ENCODE measurements at regions not wholly inside any gene's neighbourhood (a gene's known extent, or its start where the extent isn't known, plus 50 kb on each side); places are given as distances from the start of the nearest gene placed in this dataset.
"Not testable (repeated sequence)": the region's sequence is repeated elsewhere in the genome, so short reads cannot be mapped to it uniquely, and the experiment has no call there.

DNA sequence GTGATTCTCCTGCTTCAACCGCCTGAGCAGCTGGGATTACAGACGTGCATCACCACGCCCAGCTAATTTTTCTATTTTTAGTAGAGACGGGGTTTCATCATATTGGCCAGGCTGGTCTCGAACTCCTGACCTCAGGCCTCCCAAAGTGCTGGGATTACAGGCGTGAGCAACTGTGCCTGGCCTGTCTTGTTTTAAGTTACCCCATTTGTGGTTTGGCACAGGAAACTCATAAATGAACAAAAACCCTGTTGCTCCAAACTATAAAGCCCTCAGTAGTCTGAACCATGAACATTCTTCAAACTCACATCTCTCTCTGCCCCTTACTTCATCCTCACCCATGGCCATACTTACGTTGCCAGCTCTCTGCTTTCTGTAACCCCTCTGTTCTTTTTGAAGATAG, 61.7 kb downstream of the RHOU start:
- not testable (repeated sequence) for DNase-seq (ENCODE audit: low read depth in 2 of 2)

DNA sequence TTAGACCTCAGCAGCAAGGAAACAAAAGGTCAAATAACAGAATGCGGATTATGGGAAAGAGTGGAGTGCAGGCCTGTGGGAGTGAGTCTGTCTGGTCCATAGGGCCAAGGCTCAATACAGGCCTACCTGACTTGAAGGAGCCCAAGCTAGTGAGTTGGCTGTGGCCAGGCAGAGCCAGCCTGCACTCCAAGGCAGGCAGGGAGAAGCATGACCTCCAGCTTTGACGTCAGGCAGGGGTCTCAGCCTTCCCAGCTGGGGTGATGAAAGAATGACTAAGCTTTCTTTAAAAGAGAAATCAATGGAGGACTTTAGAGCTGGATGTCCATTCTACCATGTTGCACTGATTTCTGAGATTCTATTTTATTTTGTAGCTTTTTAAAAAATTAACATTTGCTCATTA, 62.8 kb downstream of the RHOU start:
- no peak for DNase-seq (ENCODE audit: low read depth in 2 of 2)

DNA sequence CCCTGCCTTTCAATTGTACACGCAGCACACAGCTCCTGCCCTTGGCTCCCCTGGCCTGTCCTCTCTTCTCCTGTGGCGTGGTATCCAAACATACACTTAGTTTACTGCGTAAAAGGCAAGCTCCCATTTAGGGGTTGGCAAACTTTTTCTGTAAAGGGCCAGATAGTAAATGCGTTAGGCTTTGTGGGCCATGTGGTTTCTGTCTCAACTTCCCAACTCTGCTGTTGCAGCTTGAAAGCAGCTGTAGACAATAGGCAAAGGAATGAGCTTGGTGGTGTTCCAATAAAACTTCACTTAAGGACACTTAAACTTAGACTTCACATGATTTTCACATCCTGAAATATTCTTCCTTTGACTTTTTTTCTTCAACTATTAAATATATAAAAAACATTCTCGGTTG, 63.3 kb downstream of the RHOU start:
- no peak for DNase-seq (ENCODE audit: low read depth in 2 of 2)

DNA sequence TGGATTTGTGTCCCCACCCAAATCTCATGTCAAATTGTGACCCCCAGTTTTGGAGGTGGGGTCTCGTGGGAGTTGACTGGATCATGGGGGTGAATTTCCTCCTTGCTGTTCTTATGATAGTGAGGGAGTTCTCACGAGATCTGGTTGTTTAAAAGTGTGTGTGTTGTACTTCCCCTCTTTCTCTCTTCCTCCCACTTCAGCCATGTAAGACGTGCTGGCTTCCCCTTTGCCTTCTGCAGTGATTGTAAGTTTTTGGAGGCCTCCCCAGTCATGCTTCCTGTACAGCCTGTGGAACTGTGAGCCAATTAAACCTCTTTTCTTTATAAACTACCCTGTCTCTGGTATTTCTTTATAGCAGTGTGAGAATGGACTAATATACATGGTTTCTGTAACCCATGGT, 64.6 kb downstream of the RHOU start:
- DNase-seq (ENCODE audit: low read depth in 2 of 2) = no peak

DNA sequence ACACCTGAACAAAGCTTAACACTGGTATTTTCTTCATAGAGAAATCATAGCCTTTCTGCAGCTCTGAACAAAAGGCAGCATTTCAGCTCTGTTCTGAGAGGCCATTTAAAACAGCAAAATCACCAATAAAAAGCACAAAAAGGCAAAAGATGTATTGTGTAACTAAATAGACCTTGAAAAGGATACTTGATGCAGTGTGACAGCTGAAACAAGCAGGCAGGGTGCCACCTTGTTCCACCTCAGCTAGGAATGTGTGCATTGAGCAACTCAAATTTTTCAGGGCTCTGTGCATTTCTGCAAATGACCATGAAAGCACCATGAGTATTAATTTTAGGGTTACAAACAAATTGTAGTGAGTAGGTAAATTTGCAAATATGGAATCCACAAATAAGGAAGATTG, 65.8 kb downstream of the RHOU start:
- no peak for DNase-seq (ENCODE audit: low read depth in 2 of 2)

DNA sequence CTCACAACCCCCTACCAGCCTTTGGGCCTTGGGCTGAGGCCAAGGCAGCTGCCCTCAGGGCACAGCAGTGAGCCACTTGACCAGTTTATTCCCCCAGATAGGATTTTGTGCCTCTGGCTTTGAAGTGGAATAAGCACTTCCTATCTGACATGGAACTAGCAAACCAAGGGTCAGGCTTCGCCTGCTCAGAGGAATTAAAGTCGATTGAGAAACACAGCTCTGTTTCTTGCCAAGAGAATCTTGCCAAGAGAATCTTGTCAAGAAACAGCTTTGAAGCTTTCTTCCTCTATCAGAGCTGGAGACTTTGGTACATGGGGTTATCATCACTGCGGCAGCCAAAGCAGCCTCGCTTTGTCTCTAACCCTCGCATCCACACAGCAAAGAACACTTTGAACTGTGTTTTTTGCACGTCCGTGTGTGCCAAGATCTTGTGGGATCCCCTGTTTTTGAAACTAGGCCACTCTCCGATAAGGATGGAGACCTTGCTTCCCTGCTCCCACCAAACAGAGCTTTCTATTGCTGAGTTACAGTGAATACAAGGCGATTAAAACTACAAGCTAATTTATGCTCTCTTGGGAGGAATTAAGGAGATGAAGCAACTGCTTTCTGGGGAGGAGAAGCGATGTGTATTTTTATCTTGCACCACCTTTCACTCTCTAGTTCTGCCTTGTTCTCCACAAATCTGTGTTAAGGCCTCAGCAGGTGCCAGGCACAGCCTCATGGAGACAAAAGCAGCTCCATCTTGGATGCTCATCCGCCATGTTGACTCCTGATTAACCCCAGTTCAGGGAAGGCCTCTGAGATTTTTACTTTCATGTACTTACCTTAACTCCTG, 67.3 kb downstream of the RHOU start:
- DNase-seq (ENCODE audit: low read depth in 2 of 2) = no peak

DNA sequence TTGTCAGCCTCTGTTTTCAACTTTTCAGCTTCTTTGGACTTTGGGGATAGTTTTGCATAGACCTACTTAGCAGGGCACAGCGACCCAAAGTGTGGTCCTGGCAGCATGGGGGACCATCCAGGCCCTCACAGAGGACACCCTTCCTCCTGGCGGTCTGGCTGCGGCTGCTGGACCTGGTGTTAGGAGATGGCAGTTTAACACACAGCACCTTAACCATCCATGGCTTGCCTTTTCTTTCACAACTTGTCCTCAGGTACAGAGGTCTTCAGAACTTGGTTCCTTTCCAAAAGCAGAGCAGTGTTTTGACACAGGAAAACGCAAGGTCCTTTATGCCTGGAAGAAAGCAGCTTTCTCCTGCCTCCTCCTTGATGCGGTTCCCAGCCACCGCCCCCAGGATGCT, 68.1 kb downstream of the RHOU start:
- DNase-seq (ENCODE audit: low read depth in 2 of 2) = no peak

DNA sequence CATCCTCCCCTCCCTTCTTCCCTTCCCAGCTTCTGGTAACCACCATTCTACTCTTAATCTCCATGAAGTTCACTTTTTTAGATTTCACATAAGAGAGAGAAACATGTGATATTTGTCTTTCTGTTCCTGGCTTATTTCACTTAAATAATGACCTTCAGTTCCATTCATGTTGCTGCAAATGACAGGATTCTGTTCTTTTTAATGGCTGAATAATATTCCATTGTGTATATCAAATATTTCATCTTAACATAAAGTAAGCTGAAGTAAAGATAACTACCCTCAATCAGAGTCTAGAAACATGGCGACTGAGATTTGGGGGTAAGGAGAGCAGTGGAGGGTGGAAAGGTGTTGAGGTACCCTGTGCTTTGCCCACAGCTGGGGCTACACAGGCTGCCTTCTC, 68.9 kb downstream of the RHOU start:
- DNase-seq (ENCODE audit: low read depth in 2 of 2) = no peak

DNA sequence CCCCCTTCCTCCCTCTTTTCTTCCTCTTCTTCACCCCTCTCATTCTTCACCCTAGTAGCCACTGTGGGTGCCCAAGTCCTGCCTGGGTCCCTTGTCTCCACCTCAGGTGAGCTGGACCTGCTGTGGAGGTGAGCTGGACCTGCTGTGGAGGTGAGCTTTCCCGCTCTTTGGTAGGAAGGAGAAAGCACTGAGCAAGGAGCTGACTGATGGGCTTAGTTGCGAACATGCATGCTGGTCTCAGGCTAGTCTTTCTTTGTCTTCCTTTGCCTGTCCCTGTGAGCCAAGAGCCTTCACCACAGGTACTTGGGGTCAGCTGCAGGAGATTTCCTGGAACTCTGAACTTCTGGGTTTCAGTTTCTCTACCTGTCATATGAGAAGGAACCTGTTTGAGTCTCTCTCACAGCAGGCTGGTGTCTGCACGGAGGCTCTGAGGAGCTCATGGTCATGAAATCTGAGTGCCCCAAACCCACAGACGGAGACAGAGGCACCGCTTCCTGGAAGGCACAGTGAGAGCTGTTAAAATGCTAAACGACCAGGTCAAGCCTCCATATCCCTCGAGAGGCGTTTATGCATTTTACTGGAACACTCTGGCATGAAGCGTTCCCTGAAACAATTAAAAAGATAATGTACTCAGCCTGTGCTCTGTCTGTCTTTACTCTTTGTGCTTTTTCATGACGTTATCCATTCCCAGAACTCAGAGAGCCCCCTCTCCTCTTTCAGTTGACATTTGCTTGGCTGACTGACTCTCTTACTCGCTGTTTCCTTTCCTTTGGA, 69.5 kb downstream of the RHOU start:
- DNase-seq (ENCODE audit: low read depth in 2 of 2) = peak in 1 of 2 donors; percentile 4

DNA sequence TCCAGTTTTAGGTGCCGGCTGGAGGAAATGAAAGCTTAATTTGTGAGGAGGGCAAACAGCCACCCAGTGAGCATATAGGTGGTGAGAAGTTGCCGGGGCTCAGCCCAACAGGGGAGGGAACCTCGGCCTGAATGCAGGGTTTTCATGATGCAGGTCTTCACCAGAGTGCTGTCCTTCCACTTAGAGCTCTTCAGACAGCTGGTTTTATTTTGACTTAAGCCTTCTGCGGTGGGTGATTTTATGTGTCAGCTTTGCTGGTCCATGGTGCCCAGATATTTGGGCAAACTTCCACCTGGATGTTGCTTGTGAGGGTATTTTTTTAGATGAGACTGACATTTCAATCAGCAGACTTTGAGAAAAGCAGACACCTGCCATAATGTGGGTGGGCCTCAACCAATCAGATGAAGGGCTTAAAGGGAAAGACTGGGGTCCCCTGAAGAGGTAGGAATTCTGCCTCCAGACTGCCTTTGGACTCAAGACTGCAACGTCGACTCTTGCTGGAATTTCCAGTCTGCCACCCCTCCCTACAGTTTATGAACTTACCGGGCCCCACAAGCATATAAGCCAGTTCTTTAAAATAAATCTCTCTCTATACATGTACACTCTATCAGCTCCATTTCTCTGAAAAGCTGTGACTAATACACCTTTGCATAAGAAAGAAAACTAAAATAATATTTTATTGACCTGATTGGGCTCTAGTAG, 72.8 kb downstream of the RHOU start:
- DNase-seq (ENCODE audit: low read depth in 2 of 2) = no peak

DNA sequence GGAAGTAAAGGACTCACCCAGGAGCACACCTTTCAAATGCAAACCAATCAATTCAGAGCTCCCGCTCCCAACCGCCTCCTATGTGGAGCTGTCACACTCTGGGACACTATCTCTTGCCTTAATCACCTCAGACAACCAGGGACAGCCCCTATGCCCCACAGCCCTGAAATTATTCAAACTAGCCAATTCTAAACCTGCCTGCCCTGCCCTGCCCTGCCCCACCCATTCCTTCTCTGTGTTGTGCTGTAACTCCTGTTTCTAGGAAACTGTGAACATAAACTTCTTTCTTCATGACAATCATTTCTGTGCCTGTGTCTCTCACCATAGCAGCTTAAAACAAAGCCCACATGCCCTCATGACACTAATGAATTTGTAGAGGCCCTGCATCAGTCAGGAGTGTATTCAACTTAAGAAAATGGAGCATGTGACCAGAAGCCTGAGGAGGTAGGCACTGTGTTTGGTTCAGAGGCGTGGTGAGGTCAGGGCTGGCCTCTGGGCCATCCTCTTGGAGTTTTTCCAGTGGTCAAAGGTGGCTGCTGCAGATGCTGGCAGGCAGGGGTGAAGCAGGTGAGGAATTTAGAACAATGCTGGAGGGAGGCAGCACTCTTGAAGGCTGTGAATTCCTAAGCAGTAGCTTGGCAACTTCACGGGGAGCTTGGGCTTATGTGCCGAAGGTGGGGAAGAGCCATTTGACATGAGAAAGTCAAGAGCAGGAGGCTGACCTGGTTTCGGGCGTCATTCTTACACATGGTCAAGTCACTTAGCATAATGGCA, 74.5 kb downstream of the RHOU start:
- no peak for DNase-seq (ENCODE audit: low read depth in 2 of 2)

DNA sequence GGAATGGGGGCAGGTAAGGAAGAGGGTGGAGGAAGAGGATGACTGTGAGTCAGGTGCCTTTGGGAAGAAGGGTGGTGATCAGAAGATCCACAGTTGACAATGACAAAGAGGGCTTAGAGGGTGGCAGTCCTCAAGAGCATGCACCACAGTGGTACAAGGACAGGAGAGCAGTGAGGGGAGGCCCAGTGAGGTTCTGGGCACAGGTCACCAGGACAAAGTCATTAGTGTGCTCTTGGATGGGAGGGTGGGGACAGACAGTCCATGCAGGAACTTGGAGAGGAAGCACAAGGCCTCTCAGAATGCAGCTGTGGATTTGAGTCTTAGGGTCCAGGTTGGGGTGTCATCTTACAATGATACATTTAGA, 75.1 kb downstream of the RHOU start:
- no peak for DNase-seq (ENCODE audit: low read depth in 2 of 2)

DNA sequence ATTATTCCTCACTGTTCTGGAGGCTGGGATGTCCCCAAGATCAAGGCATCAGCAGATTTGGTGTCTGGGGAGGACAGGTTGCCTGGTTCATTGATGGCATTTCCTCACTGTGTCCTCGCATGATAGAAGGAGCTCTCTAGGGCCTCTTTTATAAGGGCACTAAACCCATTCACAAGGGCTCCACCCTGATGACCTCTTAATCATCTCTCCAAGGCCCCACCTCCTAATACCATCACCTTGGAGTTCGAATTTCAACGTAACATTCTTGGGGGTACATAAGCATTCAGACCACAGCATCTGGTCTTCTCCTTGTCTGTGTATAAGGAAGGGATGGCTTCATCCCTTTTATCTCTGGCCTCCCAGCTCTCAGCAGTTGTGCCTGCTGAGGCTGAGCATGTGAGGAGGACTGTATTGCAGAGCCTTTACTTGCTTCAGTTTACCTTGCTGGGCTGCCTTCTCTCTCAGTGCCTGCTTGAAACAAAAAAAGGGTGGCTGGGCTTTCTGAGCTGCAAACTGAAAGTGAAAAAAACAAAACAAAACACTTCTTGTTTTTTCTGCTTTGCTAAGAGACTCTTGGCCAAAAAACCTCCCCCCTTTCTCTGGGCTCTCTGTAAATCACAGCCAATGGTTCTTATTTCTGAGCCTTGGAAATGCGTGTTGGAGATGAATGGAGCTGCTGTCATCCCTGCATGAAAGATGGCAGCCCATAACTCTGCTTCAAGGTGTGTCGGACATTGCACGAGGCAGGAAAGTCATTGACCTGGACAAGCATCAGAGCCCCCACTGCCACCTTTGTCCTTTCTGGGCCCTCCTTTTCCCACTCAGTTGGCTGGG, 75.8 kb downstream of the RHOU start:
- no peak for DNase-seq (ENCODE audit: low read depth in 2 of 2)

DNA sequence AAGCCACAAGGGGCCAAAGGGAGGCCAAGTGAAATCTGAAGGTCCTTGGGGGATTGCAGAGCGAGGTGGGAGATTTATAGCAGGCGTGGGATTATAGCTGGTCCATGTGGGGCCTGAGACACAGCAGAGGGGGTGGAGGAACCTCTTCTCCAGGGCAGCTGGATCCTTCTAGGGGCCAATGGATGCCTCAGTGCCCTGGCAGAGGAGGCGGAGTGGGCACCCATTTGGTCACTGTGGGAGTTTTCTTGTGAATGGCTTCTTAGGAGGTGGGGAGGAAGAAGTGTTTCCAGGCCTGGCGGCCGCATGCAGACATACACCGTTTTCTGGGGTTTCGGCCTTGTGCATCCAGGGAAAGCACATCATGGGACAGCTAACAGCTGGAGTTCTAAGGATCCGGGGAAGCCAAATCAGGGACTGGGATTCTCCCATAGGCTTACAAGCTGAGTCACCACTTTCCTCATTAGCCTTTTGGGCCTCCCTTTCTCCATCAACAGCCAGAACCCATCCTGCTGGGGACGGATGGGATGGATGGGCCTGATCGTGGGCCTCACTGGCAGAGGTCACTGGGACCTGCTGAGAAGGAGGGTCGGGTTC, 76.5 kb downstream of the RHOU start:
- DNase-seq (ENCODE audit: low read depth in 2 of 2) = no peak

DNA sequence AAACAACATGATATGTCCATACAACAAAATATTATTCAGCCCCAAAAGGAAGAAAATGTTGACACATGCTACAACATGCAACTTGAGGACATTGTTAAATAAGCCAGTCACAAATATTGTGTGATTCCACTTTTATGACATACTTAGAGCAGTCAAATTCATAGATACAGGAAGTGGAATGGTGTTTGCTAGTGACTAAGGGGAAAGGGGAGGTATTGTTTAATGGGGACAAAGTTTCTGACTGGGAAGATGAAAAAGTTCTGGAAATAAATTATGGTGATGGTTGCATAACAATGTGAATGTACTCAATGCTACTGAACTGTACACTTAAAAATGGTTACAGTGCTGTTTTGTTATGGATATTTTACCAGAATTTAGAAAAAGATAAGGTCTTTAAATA, 77.7 kb downstream of the RHOU start:
- DNase-seq (ENCODE audit: low read depth in 2 of 2) = no peak

DNA sequence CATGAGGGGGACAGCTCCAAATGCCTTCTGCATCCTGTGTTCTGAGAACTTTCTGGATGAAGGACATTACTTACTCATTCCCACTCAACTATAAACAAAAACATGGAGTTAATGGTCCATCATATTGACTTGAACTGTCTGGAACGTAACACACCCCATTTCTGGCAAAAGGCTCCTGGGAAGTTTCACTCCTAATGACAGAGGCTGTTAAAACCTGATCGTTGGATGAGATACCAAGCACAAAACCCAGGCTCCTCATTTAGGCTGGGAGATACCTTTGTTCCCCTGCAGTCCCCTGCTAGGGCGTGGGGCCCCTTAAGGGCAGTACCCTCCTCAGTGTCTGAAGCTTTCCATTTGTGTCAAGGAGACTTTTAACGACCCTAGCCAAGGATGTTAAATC, 78.9 kb downstream of the RHOU start:
- no peak for DNase-seq (ENCODE audit: low read depth in 2 of 2)

DNA sequence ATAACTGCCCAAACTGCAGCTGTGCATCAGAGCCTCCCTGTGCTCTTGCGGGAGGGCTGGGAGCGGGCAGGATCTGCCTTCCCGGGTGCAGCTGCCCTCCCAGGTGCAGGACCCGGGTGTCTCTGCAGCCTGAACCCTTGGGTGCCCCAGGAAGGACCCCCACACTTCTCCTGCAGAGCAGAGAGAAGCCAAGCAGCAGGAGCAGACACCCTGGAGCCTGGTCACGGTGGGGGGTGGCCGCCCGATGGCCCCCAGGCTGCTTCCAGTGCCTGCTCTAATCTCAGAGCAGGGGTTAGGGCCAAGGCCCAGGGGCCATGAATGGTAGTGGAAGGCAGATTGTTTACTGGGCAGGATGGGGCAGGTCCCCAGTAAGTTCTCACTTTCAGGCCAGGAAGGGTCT, 83.0 kb downstream of the RHOU start:
- no peak for DNase-seq (ENCODE audit: low read depth in 2 of 2)

DNA sequence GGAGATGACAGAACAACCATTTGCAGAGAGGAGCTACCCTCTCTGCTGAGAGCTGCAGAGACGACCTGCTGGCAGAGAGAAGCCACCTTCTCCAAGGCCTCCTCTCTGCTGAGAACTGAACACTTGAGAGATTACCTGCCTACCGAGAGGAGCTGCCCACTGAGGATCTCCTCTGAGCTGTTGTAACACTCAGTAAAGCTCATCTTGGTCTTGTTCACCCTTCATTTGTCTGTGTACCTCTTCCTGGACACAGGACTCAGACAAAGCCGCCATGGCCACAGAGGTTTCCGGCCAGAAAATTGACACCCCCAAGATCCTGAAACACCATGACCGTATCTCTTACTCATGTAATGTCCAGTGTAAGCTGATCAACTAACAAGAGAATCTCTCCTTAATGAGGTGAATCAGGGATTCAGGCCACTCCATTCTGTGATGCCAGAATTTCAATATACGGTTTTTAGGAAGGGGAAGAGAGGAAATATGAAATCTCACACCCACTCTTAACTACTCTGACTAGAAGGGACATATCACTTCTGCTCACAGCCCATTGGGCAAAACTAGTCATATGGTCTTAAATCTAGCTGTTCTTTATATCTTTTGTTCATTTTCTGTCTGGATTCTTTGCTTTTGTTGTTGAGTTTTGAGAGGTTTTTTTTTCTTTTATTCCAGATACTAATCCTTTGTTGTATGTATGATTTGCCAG, 83.8 kb downstream of the RHOU start:
- DNase-seq (ENCODE audit: low read depth in 2 of 2) = no peak

DNA sequence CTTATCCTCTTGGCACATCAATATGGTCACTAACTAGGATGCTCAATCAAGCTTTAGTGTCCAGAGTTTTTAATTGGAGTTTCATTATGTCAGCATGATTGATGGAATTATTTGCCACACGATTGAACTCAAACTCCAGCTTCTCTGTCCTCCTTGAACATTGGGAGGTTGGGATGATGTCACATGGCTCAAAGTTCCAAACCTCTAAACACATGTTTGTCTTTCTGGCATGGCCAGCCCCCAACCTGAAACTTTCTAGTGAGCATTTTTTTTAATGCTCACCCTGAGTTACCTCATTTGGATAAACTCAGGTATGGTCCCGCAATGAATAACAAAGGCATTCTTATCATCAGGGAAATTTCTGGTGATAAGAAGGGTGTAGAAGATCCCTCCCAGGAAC, 86.0 kb downstream of the RHOU start:
- DNase-seq (ENCODE audit: low read depth in 2 of 2) = no peak

DNA sequence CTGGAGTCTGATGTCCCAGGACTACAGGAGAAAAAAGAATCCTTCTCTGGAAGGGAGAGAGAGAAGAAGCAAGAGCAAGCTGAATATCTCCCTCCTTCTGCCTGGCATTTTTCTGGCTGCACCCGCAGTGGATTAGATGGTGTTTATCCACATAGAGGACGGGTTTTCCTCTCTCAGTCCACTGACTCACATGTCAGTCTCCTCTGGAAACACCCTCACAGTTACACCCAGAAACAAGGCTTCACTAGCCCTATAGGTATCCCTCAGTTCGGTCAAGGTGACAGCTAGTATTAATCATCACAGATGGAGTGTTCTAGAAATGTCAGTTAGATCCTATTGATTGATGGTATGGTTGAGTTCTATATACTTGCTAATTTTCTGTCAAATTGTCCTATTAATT, 87.9 kb downstream of the RHOU start:
- no peak for DNase-seq (ENCODE audit: low read depth in 2 of 2)
